ENCODE measurements at regions not wholly inside any gene's neighbourhood (a gene's known extent, or its start where the extent isn't known, plus 50 kb on each side); places are given as distances from the start of the nearest gene placed in this dataset.
A peak's percentile ranks its signal among the peaks of the same experiment; 100 is the strongest.
"Not testable (repeated sequence)": the region's sequence is repeated elsewhere in the genome, so short reads cannot be mapped to it uniquely, and the experiment has no call there.

- DNase-seq (ENCODE audit: low read depth in 2 of 2) = no peak
Observed at GRCh38 chr13:61960981-61961380, 545.3 kb upstream of the PCDH20 start.

- DNase-seq (ENCODE audit: low read depth in 2 of 2) = peak in 1 of 2 donors; percentile 11
Observed at GRCh38 chr13:61954092-61954491, 538.4 kb upstream of the PCDH20 start.

DNA sequence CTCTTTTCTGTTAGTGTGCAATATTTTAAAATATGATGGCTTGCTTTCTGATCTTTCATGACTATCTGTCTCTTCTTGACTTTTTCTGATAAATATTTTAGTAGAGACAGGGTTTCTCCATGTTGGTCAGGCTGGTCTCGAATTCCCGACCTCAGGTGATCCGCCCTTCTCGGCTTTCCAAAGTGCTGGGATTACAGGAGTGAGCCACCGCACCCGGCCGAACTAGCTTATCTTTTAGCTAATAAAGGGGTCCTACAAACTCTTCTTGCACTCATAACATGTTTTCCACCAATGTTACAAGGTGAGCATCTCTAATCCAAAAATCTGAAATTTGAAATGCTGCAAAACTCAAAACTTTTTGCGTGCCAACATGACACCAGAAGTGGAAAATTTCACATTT lies 535.2 kb upstream of the PCDH20 start:
- no peak for DNase-seq (ENCODE audit: low read depth in 2 of 2)

- no peak for DNase-seq (ENCODE audit: low read depth in 2 of 2)
Observed at GRCh38 chr13:61944329-61944929, 528.8 kb upstream of the PCDH20 start.

DNA sequence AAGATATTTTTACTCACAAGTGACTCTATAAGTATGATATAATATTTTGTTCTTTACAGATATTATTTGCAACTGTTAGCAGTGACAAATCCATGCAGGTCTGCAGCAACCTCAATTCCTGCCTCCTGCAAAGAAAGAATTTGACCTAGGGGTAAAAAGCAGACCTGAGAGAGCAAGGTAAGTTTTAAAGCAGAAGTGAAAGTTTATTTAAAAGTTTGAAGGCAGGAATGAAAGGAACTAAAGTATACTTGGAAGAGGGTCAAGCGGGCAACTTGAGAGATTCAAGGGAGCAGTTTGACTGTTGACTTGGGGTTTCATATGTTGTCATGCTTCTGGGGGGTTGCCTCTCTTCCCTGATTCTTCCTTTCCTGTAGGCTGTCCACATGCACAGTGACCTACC lies 520.1 kb upstream of the PCDH20 start:
- no peak for DNase-seq (ENCODE audit: low read depth in 2 of 2)

DNA sequence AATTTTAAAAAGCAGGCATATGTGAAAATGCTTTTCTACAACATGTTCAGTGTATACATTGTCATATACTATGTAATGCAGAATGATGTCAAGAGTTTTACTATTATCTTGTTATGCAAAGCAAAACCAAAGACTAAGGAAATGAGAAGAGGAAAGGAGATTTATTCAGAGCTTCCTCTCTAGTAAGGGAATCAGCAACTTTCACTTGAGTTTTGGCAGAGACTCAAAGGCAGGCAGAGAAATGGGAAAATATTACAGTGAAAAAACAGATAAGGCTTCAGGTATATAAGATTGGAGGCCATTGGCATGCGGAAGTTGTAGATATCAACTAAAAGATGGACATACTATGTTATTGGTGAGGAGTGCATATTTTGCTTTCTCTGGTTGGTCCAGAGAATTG lies 512.0 kb upstream of the PCDH20 start:
- peak in 1 of 2 donors; percentile 1 for DNase-seq (ENCODE audit: low read depth in 2 of 2)

GRCh38 chr13:61918841-61919240 lies 503.2 kb upstream of the PCDH20 start:
- no peak for DNase-seq (ENCODE audit: low read depth in 2 of 2)

GRCh38 chr13:61916483-61916882 lies 500.8 kb upstream of the PCDH20 start:
- DNase-seq (ENCODE audit: low read depth in 2 of 2) = no peak

DNA sequence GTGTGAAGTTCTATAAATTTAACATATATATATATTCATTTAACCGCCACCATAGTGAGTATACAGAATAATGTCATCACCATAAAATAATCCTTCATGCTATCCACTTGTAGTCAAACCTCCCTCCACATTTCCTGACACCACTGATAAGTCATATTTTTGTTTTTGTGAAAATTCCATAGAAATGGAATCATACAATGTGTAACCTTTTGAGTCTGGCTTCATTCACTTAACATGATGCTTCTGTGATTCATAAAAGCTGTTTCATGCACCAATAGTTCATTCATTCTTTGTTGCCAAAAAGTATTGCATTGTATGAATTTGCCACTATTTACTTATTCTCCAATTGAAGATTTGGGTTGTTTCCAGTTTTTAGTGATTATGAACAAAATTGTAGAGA lies 497.5 kb upstream of the PCDH20 start:
- no peak for DNase-seq (ENCODE audit: low read depth in 2 of 2)

GRCh38 chr13:61908906-61909615 lies 493.4 kb upstream of the PCDH20 start:
- no peak for DNase-seq (ENCODE audit: low read depth in 2 of 2)

GRCh38 chr13:61905054-61905453 lies 489.4 kb upstream of the PCDH20 start:
- DNase-seq (ENCODE audit: low read depth in 2 of 2) = no peak

GRCh38 chr13:61901946-61902541 lies 486.4 kb upstream of the PCDH20 start:
- no peak for DNase-seq (ENCODE audit: low read depth in 2 of 2)

GRCh38 chr13:61900033-61900432 lies 484.4 kb upstream of the PCDH20 start:
- no peak for DNase-seq (ENCODE audit: low read depth in 2 of 2)

- DNase-seq (ENCODE audit: low read depth in 2 of 2) = no peak
Observed at GRCh38 chr13:61898207-61898606, 482.6 kb upstream of the PCDH20 start.

DNA sequence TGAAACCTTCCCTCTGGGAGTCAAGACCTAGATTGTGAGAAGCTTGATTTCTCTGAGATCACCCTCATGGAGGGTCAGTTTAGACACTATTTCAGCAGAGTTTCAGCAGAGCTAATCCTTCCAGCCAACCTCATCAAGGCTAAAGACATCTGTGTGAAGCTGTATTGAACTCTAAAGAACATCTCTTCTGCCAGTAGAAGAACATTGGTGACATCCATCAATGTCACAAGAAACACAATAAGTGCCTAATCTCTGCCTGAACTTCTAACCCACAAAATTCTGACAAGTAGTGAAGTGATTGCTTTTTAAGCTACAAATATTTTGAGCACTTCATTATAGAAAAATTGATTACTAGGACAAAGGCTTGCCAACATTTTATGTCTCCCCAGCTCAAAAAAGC lies 475.8 kb upstream of the PCDH20 start:
- DNase-seq (ENCODE audit: low read depth in 2 of 2) = no peak

GRCh38 chr13:61884830-61885229 lies 469.2 kb upstream of the PCDH20 start:
- DNase-seq (ENCODE audit: low read depth in 2 of 2) = no peak

DNA sequence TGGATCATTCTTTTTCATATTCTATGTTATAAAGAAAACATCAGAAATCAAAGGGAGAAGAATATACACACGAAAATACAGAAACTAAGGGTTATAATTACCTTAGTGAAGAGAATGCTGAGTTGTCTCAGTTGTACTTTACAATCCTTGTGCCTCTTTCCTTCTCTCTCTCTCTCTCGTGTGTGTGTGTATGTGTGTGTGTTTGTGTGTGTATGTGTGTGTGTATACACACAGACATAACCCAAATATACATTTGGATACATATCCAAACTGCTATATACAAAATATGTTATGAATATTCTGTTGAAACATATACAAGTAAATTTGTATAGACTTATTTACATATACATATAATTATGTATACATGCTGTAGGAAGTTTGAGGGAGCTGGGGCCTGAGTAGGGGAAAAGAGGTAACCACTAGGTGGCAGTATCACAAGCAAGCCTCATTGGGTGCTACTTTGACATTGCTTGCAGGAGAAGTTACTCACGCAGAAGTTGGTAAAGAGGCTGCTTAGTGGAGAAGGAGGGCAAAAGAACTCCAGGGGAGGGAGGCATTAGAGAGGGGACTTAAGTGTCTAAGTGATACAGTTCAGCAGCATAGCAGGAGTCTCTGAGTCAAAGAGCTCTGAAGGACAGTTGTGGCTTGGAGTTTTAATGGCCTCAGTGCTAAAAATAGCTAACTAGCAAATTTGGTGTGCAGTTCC lies 465.1 kb upstream of the PCDH20 start:
- DNase-seq (ENCODE audit: low read depth in 2 of 2) = peak in 1 of 2 donors; percentile 8

DNA sequence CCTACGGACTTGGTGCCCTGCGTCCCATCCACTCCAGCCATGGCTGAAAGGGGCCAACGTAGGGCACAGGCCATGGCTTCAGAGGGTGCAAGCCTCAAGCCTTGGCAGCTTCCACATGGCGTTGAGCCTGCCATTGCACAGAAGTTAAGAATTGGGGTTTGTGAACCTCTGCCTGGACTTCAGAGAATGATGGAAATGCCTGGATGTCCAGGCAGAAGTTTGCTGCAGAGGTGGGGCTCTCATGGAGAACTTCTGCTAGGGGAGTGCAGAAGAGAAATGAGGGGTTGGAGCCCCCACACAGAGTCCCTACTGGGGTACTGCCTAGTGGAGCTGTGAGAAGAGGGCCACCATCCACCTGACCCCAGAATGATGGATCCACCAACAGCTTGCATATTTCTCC lies 462.9 kb upstream of the PCDH20 start:
- not testable (repeated sequence) for DNase-seq (ENCODE audit: low read depth in 2 of 2)

- no peak for DNase-seq (ENCODE audit: low read depth in 2 of 2)
Observed at GRCh38 chr13:61874970-61875579, 459.4 kb upstream of the PCDH20 start.

DNA sequence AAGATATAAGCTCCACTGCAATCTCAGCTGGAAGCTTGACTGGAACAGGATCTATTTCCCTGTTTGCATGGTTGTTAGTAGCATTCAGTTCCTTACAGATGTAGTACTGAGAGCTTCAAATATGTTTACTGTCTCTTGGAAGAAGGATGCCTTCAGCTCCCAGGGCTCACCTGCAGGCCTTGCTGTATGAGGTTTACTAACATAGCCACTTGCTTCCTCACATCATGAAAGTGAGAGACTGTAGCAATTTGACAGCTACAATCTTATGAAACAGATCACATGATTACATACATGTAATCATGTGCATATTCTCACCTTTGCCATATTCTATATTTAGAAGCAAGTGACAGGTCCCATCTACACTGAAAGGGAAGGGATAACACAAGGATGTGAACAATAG lies 458.1 kb upstream of the PCDH20 start:
- no peak for DNase-seq (ENCODE audit: low read depth in 2 of 2)

GRCh38 chr13:61857198-61857597 lies 441.5 kb upstream of the PCDH20 start:
- DNase-seq (ENCODE audit: low read depth in 2 of 2) = no peak

DNA sequence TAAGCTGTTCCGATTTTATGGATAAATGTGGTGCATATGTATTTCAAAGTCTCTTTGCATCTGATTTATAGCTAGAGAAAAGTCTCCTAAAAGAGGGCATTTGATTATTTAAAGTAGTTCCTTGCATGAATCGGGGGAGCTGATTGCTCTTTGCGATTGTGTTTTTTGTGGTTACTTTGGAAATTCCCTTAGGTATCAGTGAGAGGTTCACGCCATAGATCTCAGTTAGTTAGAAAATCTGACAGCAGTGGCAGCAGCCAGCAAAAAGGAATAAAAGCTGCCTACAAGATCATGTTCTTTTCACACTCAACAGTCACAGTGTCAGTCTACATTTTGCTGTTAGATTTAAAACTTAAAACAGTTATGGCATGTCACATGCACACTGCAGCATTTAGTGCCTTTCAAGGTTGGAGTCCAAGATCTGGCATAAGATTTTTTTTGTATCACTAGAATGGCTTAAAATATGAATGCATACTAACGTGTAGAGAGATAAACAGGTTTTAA lies 436.5 kb upstream of the PCDH20 start:
- DNase-seq (ENCODE audit: low read depth in 2 of 2) = no peak
